Smooth muscle cell (in vitro differentiated cells): ENCODE measurements at regions not wholly inside any gene's neighbourhood (a gene's known extent, or its start where the extent isn't known, plus 50 kb on each side); places are given as distances from the start of the nearest gene placed in this dataset.

Experiments
- DNase-seq: peaks from one replicate; lab custom pipeline; 2025; ENCODE audit not compliant: unreplicated experiment; lab: John Stamatoyannopoulos, UW
- H2AFZ ChIP-seq: fragments of 200-600 bp; sonication (generic); 2 replicates; pipeline ENCODE4 v1.6.0; 2016; ENCODE audit warnings: antibody characterized with exemption, low read depth, mild to moderate bottlenecking
- H3F3A ChIP-seq: fragments of 200-600 bp; sonication (generic); 2 replicates; pipeline ENCODE4 v1.6.0; 2017; ENCODE audit warnings: antibody characterized with exemption, low read depth
- H3K27ac ChIP-seq: fragments of 200-600 bp; sonication (generic); 2 replicates; pipeline ENCODE4 v1.5.1; 2016; ENCODE audit warnings: low read depth, mild to moderate bottlenecking
- H3K27me3 ChIP-seq: fragments of 200-600 bp; sonication (generic); 2 replicates; pipeline ENCODE4 v1.6.1; 2016; ENCODE audit warnings: low read depth, mild to moderate bottlenecking
- H3K36me3 ChIP-seq: fragments of 200-600 bp; sonication (generic); 2 replicates; pipeline ENCODE4 v1.5.1; 2016; ENCODE audit warnings: low read depth
- H3K4me1 ChIP-seq: fragments of 200-600 bp; sonication (generic); 2 replicates; pipeline ENCODE4 v1.5.1; 2016; ENCODE audit warnings: low read depth
- H3K4me2 ChIP-seq: fragments of 200-600 bp; sonication (generic); 2 replicates; pipeline ENCODE4 v1.6.0; 2016; ENCODE audit warnings: mild to moderate bottlenecking
- H3K4me3 ChIP-seq: fragments of 200-600 bp; sonication (generic); 2 replicates; pipeline ENCODE4 v1.5.1; 2016; ENCODE audit warnings: mild to moderate bottlenecking
- H3K79me2 ChIP-seq: fragments of 200-600 bp; sonication (generic); 2 replicates; pipeline ENCODE4 v1.6.0; 2016; ENCODE audit warnings: low read depth, mild to moderate bottlenecking
- H3K9ac ChIP-seq: fragments of 200-600 bp; sonication (generic); 2 replicates; pipeline ENCODE4 v1.6.0; 2016; ENCODE audit warnings: low read depth
- H3K9me3 ChIP-seq: fragments of 200-600 bp; sonication (generic); replicated peaks from 2 replicates; pipeline ENCODE4 v1.5.1; 2016; ENCODE audit warnings: low read depth
- H4K20me1 ChIP-seq: fragments of 200-600 bp; sonication (generic); 2 replicates; pipeline ENCODE4 v1.6.0; 2016; ENCODE audit warnings: low read depth
- CTCF ChIP-seq: fragments of 200-600 bp; sonication (generic); IDR thresholded peaks from 2 replicates; pipeline ENCODE4 v1.5.1; 2017; ENCODE audit warnings: borderline replicate concordance, mild to moderate bottlenecking, antibody characterized with exemption; ENCODE audit not compliant: insufficient read depth, poor library complexity, severe bottlenecking
- WGBS: methylation state at CpG from one replicate; pipeline ENCODE4 v1.1.7; 2016; ENCODE audit warnings: low lambda C conversion rate; 5-methylcytosine and 5-hydroxymethylcytosine counted together

- Histone ChIP-seq H2AFZ (no peak overlapping the region), H3K27ac (no peak overlapping the region), H3F3A (peaks cover 21% of the 10 kb centered on the region), H3K36me3 (no peaks in the 10 kb centered on the region), H3K9ac (no peak overlapping the region), H3K4me1 (peaks cover 8% of the 10 kb centered on the region), H3K27me3 (no peaks in the 10 kb centered on the region), H3K4me3 (no peak overlapping the region), H3K9me3 (no peaks in the 10 kb centered on the region), H3K4me2 (no peak overlapping the region), H3K79me2 (no peaks in the 10 kb centered on the region), H4K20me1 (no peaks in the 10 kb centered on the region)
- 95% methylated on average over 8 of the region's 8 CpGs for WGBS
- no peak for DNase-seq
- TF ChIP-seq CTCF, result no peak
Observed at GRCh38 chr2:8541223-8541622, 140.6 kb upstream of the ID2 start.

- no peak overlapping the region for H2AFZ ChIP-seq
- peaks cover 17% of the 10 kb centered on the region for H3F3A ChIP-seq
- no peaks in the 10 kb centered on the region for H3K9me3 ChIP-seq
- no peaks in the 10 kb centered on the region for H3K36me3 ChIP-seq
- WGBS, result 89% methylated on average over 14 of the region's 14 CpGs
- H3K27ac ChIP-seq, result no peak overlapping the region
- no peak for TF ChIP-seq CTCF
- H3K9ac ChIP-seq, result no peak overlapping the region
- no peaks in the 10 kb centered on the region for H3K79me2 ChIP-seq
- H3K4me3 ChIP-seq, result no peak overlapping the region
- H3K4me1 ChIP-seq, result peaks cover 8% of the 10 kb centered on the region
- H4K20me1 ChIP-seq, result no peaks in the 10 kb centered on the region
- DNase-seq, result no peak
- no peak overlapping the region for H3K4me2 ChIP-seq
- H3K27me3 ChIP-seq, result no peaks in the 10 kb centered on the region
Observed at GRCh38 chr2:8541636-8542035, 140.2 kb upstream of the ID2 start.

- Histone ChIP-seq H3K9ac (peak overlapping the region; percentile 22), H3K9me3 (no peaks in the 10 kb centered on the region)
- no peak for DNase-seq
Observed at GRCh38 chr2:8542381-8543059, 139.3 kb upstream of the ID2 start.

More at GRCh38 chr2:8542381-8543059, 139.3 kb upstream of the ID2 start:
- Histone ChIP-seq H3K79me2 (no peaks in the 10 kb centered on the region), H3K4me1 (peaks cover 8% of the 10 kb centered on the region), H3K36me3 (no peaks in the 10 kb centered on the region), H3K27me3 (no peaks in the 10 kb centered on the region), H2AFZ (no peak overlapping the region), H4K20me1 (no peaks in the 10 kb centered on the region), H3K27ac (peak overlapping the region; percentile 90), H3F3A (peaks cover 17% of the 10 kb centered on the region), H3K4me3 (no peak overlapping the region), H3K4me2 (peak overlapping the region; percentile 58)
- no peak for TF ChIP-seq CTCF
- WGBS, result 92% methylated on average over 5 of the region's 5 CpGs
